Hematopoietic multipotent progenitor cell treated with erythropoietin and hydrocortisone succinate and interleukin-3 and kit ligand, for 8 days (in vitro differentiated cells): ENCODE measurements at regions not wholly inside any gene's neighbourhood (a gene's known extent, or its start where the extent isn't known, plus 50 kb on each side); places are given as distances from the start of the nearest gene placed in this dataset.

ENCODE experiments used
- DNase-seq: peaks from one replicate; pipeline ENCODE4 v3.0.0-alpha.2; 2015

- DNase-seq = no peak
Observed at GRCh38 chr5:93926831-93927620, 185.6 kb upstream of the POU5F2 start.

- DNase-seq = no peak
Observed at GRCh38 chr5:93925321-93925720, 183.9 kb upstream of the POU5F2 start.

GRCh38 chr5:93924628-93925027 lies 183.2 kb upstream of the POU5F2 start:
- DNase-seq = no peak

GRCh38 chr5:93922551-93922950 lies 181.2 kb upstream of the POU5F2 start:
- no peak for DNase-seq

GRCh38 chr5:93921001-93921400 lies 179.6 kb upstream of the POU5F2 start:
- DNase-seq = no peak

GRCh38 chr5:93916872-93917271 lies 175.5 kb upstream of the POU5F2 start:
- DNase-seq = no peak

GRCh38 chr5:93915142-93915553 lies 173.7 kb upstream of the POU5F2 start:
- DNase-seq = peak; percentile 70

GRCh38 chr5:93911609-93912008 lies 170.2 kb upstream of the POU5F2 start:
- DNase-seq = no peak

GRCh38 chr5:93909356-93909755 lies 168.0 kb upstream of the POU5F2 start:
- DNase-seq = peak; percentile 29

GRCh38 chr5:93904917-93905316 lies 163.5 kb upstream of the POU5F2 start:
- DNase-seq = no peak

- DNase-seq = no peak
Observed at GRCh38 chr5:93902288-93902687, 160.9 kb upstream of the POU5F2 start.

GRCh38 chr5:93899026-93899600 lies 157.7 kb upstream of the POU5F2 start:
- DNase-seq = peak; percentile 44

- no peak for DNase-seq
Observed at GRCh38 chr5:93894601-93895354, 153.4 kb upstream of the POU5F2 start.

GRCh38 chr5:93893075-93893474 lies 151.7 kb upstream of the POU5F2 start:
- no peak for DNase-seq

- no peak for DNase-seq
Observed at GRCh38 chr5:93892481-93892880, 151.1 kb upstream of the POU5F2 start.

- no peak for DNase-seq
Observed at GRCh38 chr5:93891491-93892480, 150.4 kb upstream of the POU5F2 start.

GRCh38 chr5:93890657-93891056 lies 149.3 kb upstream of the POU5F2 start:
- no peak for DNase-seq

- DNase-seq = no peak
Observed at GRCh38 chr5:93887678-93888077, 146.3 kb upstream of the POU5F2 start.

GRCh38 chr5:93886917-93887361 lies 145.5 kb upstream of the POU5F2 start:
- DNase-seq = no peak

- no peak for DNase-seq
Observed at GRCh38 chr5:93886098-93886806, 144.9 kb upstream of the POU5F2 start.

- no peak for DNase-seq
Observed at GRCh38 chr5:93884254-93884653, 142.9 kb upstream of the POU5F2 start.

- no peak for DNase-seq
Observed at GRCh38 chr5:93883459-93883858, 142.1 kb upstream of the POU5F2 start.
